SK-N-SH treated with all-trans-retinoic acid at 6 μM for 48 hours (cell line): ENCODE measurements at regions not wholly inside any gene's neighbourhood (a gene's known extent, or its start where the extent isn't known, plus 50 kb on each side); places are given as distances from the start of the nearest gene placed in this dataset.
A peak's percentile ranks its signal among the peaks of the same experiment; 100 is the strongest.

Experiments used
- ATAC-seq: fragments of 200-7000 bp; cut with Tn5 transposase; 3 replicates; pipeline ENCODE4 v1.9.1; 2020; ENCODE audit warnings: mild to moderate bottlenecking, moderate library complexity
- ARNTL ChIP-seq: fragments of 450-650 bp; formaldehyde crosslinking; IDR thresholded peaks from 2 replicates; pipeline ENCODE4 v1.5.0; 2020; ENCODE audit warnings: low read depth, mild to moderate bottlenecking, moderate library complexity, borderline replicate concordance
- BACH2 ChIP-seq: fragments of 250-450 bp; sonication (Bioruptor Pico); IDR thresholded peaks from 2 replicates; pipeline ENCODE4 v1.9.0; 2021; ENCODE audit warnings: mild to moderate bottlenecking, borderline replicate concordance
- CREB5 ChIP-seq: fragments of 250-450 bp; sonication (Bioruptor Pico); IDR thresholded peaks from 2 replicates; pipeline ENCODE4 v1.5.1; 2020; ENCODE audit warnings: low read depth, mild to moderate bottlenecking, moderate library complexity
- CSDC2 ChIP-seq: fragments of 250-450 bp; sonication (Bioruptor Pico); IDR thresholded peaks from 2 replicates; pipeline ENCODE4 v1.5.0; 2020; ENCODE audit warnings: mild to moderate bottlenecking, moderate library complexity
- CSRNP3 ChIP-seq: fragments of 250-450 bp; sonication (Bioruptor Pico); IDR thresholded peaks from 2 replicates; pipeline ENCODE4 v1.5.1; 2021; ENCODE audit warnings: mild to moderate bottlenecking, moderate library complexity
- ESRRG ChIP-seq: fragments of 250-450 bp; sonication (Bioruptor Pico); IDR thresholded peaks from 2 replicates; pipeline ENCODE4 v1.6.1; 2021; ENCODE audit warnings: mild to moderate bottlenecking
- GLIS3 ChIP-seq: fragments of 250-450 bp; sonication (Bioruptor Pico); IDR thresholded peaks from 2 replicates; pipeline ENCODE4 v1.5.0; 2020; ENCODE audit warnings: mild to moderate bottlenecking, moderate library complexity
- ISL1 ChIP-seq: fragments of 250-450 bp; sonication (Bioruptor Pico); IDR thresholded peaks from 2 replicates; pipeline ENCODE4 v2.1.2; 2022; ENCODE audit warnings: mild to moderate bottlenecking, moderate library complexity
- OSR1 ChIP-seq: fragments of 250-450 bp; sonication (Bioruptor Pico); IDR thresholded peaks from 2 replicates; pipeline ENCODE4 v1.8.0; 2022; ENCODE audit warnings: moderate library complexity, mild to moderate bottlenecking, inconsistent platforms
- PATZ1 ChIP-seq: fragments of 250-450 bp; sonication (Bioruptor Pico); IDR thresholded peaks from 2 replicates; pipeline ENCODE4 v1.8.0; 2020; ENCODE audit warnings: mild to moderate bottlenecking, moderate library complexity, borderline replicate concordance
- POU6F1 ChIP-seq: fragments of 250-450 bp; sonication (Bioruptor Pico); IDR thresholded peaks from 2 replicates; pipeline ENCODE4 v1.8.0; 2021; ENCODE audit warnings: low read depth, mild to moderate bottlenecking, moderate library complexity, borderline replicate concordance
- PPARA ChIP-seq: fragments of 250-450 bp; sonication (Bioruptor Pico); IDR thresholded peaks from 2 replicates; pipeline ENCODE4 v1.5.0; 2020; ENCODE audit warnings: mild to moderate bottlenecking, borderline replicate concordance
- SNAI2 ChIP-seq: fragments of 250-450 bp; sonication (Bioruptor Pico); IDR thresholded peaks from 2 replicates; pipeline ENCODE4 v1.5.0; 2020; ENCODE audit warnings: mild to moderate bottlenecking, moderate library complexity
- TCF4 ChIP-seq: fragments of 250-450 bp; sonication (Bioruptor Pico); IDR thresholded peaks from 2 replicates; pipeline ENCODE4 v1.8.0; 2021; ENCODE audit warnings: mild to moderate bottlenecking, moderate library complexity, borderline replicate concordance
- TOX ChIP-seq: fragments of 250-450 bp; sonication (Bioruptor Pico); IDR thresholded peaks from 2 replicates; pipeline ENCODE4 v1.8.0; 2021; ENCODE audit warnings: mild to moderate bottlenecking, moderate library complexity, borderline replicate concordance
- TSHZ2 ChIP-seq: fragments of 250-450 bp; sonication (Bioruptor Pico); IDR thresholded peaks from 2 replicates; pipeline ENCODE4 v1.5.0; 2020; ENCODE audit warnings: mild to moderate bottlenecking, moderate library complexity
- ZC3H10 ChIP-seq: fragments of 250-450 bp; sonication (Bioruptor Pico); IDR thresholded peaks from 2 replicates; pipeline ENCODE4 v1.5.1; 2021; ENCODE audit warnings: mild to moderate bottlenecking, moderate library complexity
- ZFP3 ChIP-seq: fragments of 250-450 bp; sonication (Bioruptor Pico); IDR thresholded peaks from 2 replicates; pipeline ENCODE4 v1.5.0; 2020; ENCODE audit warnings: mild to moderate bottlenecking, moderate library complexity
- ZFP30 ChIP-seq: fragments of 450-650 bp; formaldehyde crosslinking; IDR thresholded peaks from 2 replicates; pipeline ENCODE4 v1.5.0; 2022; ENCODE audit warnings: mild to moderate bottlenecking, moderate library complexity
- ZNF565 ChIP-seq: fragments of 450-650 bp; formaldehyde crosslinking; conservative IDR thresholded peaks from 2 replicates; pipeline ENCODE4 v1.5.0; 2020; ENCODE audit warnings: low read depth, mild to moderate bottlenecking, moderate library complexity
- ZNF70 ChIP-seq: fragments of 450-650 bp; formaldehyde crosslinking; IDR thresholded peaks from 2 replicates; pipeline ENCODE4 v1.5.0; 2020; ENCODE audit warnings: mild to moderate bottlenecking, moderate library complexity
- ZNF8 ChIP-seq: fragments of 450-650 bp; formaldehyde crosslinking; IDR thresholded peaks from 2 replicates; pipeline ENCODE4 v1.5.0; 2020; ENCODE audit warnings: mild to moderate bottlenecking, moderate library complexity

GRCh38 chr14:30443368-30444007 lies 115.5 kb upstream of the G2E3 start:
- ATAC-seq, result peak; percentile 54; the same call in 2 of the 3 replicates
- TF ChIP-seq PATZ1 (CRISPR knock-in tag), result no peak
- no peak for TF ChIP-seq ZNF565 (CRISPR knock-in tag)
- TF ChIP-seq POU6F1 (CRISPR knock-in tag), result no peak
- TF ChIP-seq ZFP30 (CRISPR knock-in tag), result no peak
- TF ChIP-seq ZNF70 (CRISPR knock-in tag), result no peak
- no peak for TF ChIP-seq TOX
- TF ChIP-seq OSR1 (CRISPR knock-in tag), result no peak
- TF ChIP-seq ESRRG, result no peak
- TF ChIP-seq PPARA (CRISPR knock-in tag), result no peak
- no peak for TF ChIP-seq BACH2 (CRISPR knock-in tag)
- TF ChIP-seq CSDC2, result no peak
- no peak for TF ChIP-seq CREB5
- no peak for TF ChIP-seq TSHZ2 (CRISPR knock-in tag)
- no peak for TF ChIP-seq TCF4 (CRISPR knock-in tag)
- no peak for TF ChIP-seq CSRNP3 (CRISPR knock-in tag)
- TF ChIP-seq ZFP3 (CRISPR knock-in tag), result no peak
- no peak for TF ChIP-seq ZC3H10 (CRISPR knock-in tag)
- TF ChIP-seq GLIS3 (CRISPR knock-in tag), result no peak

- TF ChIP-seq ISL1 (CRISPR knock-in tag) (no peak), ESRRG (no peak), GLIS3 (CRISPR knock-in tag) (no peak), TCF4 (CRISPR knock-in tag) (no peak), BACH2 (CRISPR knock-in tag) (no peak), ZFP30 (CRISPR knock-in tag) (no peak), ZNF8 (CRISPR knock-in tag) (no peak), TOX (no peak), PATZ1 (CRISPR knock-in tag) (no peak), OSR1 (CRISPR knock-in tag) (no peak), CSDC2 (no peak), ZNF565 (CRISPR knock-in tag) (no peak), POU6F1 (CRISPR knock-in tag) (no peak), SNAI2 (CRISPR knock-in tag) (no peak), ARNTL (CRISPR knock-in tag) (no peak), TSHZ2 (CRISPR knock-in tag) (no peak), ZFP3 (CRISPR knock-in tag) (no peak), ZNF70 (CRISPR knock-in tag) (no peak)
- ATAC-seq, result no peak
Measured at GRCh38 chr14:30444451-30444850, 114.5 kb upstream of the G2E3 start.
